ENCODE measurements at regions not wholly inside any gene's neighbourhood (a gene's known extent, or its start where the extent isn't known, plus 50 kb on each side); places are given as distances from the start of the nearest gene placed in this dataset.

- TF ChIP-seq CTCF (conservative IDR thresholded peaks at IDR 0.05; ENCODE audit: low read depth, low read length) (no peak), EZH2 (IDR thresholded peaks at IDR 0.05; ENCODE audit: low read length, unreplicated experiment) (no peak), EZH2phosphoT487 (IDR thresholded peaks at IDR 0.05; ENCODE audit: borderline replicate concordance, low read length) (no peak)
These were observed 432.5 kb downstream of the FGF9 start for GRCh38 chr13:22103046-22104027.
